K562 (cell line): ENCODE measurements at regions not wholly inside any gene's neighbourhood (a gene's known extent, or its start where the extent isn't known, plus 50 kb on each side); places are given as distances from the start of the nearest gene placed in this dataset.

Experiments used
- ATAC-seq: fragments of 200-7000 bp; cut with Tn5 transposase; 3 replicates; pipeline ENCODE4 v1.9.1; 2020; ENCODE audit warnings: moderate library complexity
- BruUV-seq: library from RNA; stranded (reverse); fragments of 400-500 nt; replicated peaks from 2 replicates; lab custom pipeline; 2021; lab: Mats Ljungman, UMichigan
- CTCF ChIA-PET: fragments of 300-600 bp; formaldehyde crosslinking; extraction: SDS; loops from one replicate; lab custom pipeline; 2021; ENCODE audit warnings: low intra/inter-chr PET ratio; lab: Yijun Ruan, JAX
- POLR2A ChIA-PET: fragments of 300-600, 350-650 bp; sonication (Branson Sonifier 250); formaldehyde crosslinking; extraction: SDS; loops from one replicate; lab custom pipeline; 2021; ENCODE audit warnings: antibody characterized with exemption, inconsistent platforms; lab: Yijun Ruan, JAX
- DNase-seq, 4 experiments: peaks; one replicate each; pipeline versions ENCODE4 v3.0.0 to v3.0.0-alpha.2; 2011 to 2018; ENCODE audit warnings: low spot score in 3 of 4, mixed read lengths in 3 of 4; ENCODE audit errors: extremely low read depth in 1 of 4
- FAIRE-seq: peaks from 2 replicates; lab custom pipeline; 2011; peaks lifted over from hg19 to GRCh38; lab: Jason Lieb, UNC
- H2AFZ ChIP-seq: 2 replicates; pipeline ENCODE4 v1.6.0; 2011; ENCODE audit warnings: low read depth, low read length, control low read depth, inconsistent platforms
- H3K27ac ChIP-seq: fragments of 200-600 bp; 3 replicates; pipeline ENCODE4 v1.8.0; 2011; ENCODE audit warnings: low read depth, mild to moderate bottlenecking, control low read depth, inconsistent platforms, low read length, moderate library complexity, mixed read lengths; ENCODE audit errors: extremely low read depth
- H3K27me3 ChIP-seq, 2 experiments: fragments of 300-600 bp in 1 of 2; 2 replicates in 1 of 2; 3 replicates in 1 of 2; pipeline versions ENCODE4 v1.6.0 to v1.8.0; 2011; ENCODE audit warnings: inconsistent platforms in 2 of 2, low read length in 2 of 2, mild to moderate bottlenecking in 1 of 2, mixed read lengths in 1 of 2, moderate library complexity in 1 of 2; ENCODE audit not compliant: control insufficient read depth in 2 of 2, insufficient read depth in 2 of 2
- H3K36me3 ChIP-seq: fragments of 300-600 bp; 3 replicates; pipeline ENCODE4 v1.8.0; 2011; ENCODE audit warnings: mild to moderate bottlenecking, low read length, inconsistent platforms; ENCODE audit not compliant: control insufficient read depth, insufficient read depth
- H3K4me1 ChIP-seq, 2 experiments: fragments of 200-600 bp in 1 of 2; replicated peaks in 1 of 2; 2 replicates in 1 of 2; 3 replicates in 1 of 2; pipeline versions ENCODE4 v1.5.1 to v1.8.0; 2011; ENCODE audit warnings: inconsistent platforms in 2 of 2, low read length in 2 of 2, mild to moderate bottlenecking in 1 of 2, mixed read lengths in 1 of 2, moderate library complexity in 1 of 2; ENCODE audit not compliant: control insufficient read depth in 2 of 2, insufficient read depth in 2 of 2
- H3K4me2 ChIP-seq: 2 replicates; pipeline ENCODE4 v1.6.1; 2011; ENCODE audit warnings: low read length, control low read depth, inconsistent platforms, mixed read lengths; ENCODE audit not compliant: insufficient read depth
- H3K4me3 ChIP-seq: fragments of 200-600 bp; sonication (generic), shearing (Covaris generic); 2 replicates; pipeline ENCODE4 v1.5.1; 2016; ENCODE audit warnings: control low read depth, inconsistent platforms
- H3K79me2 ChIP-seq: fragments of 200-600 bp; 3 replicates; pipeline ENCODE4 v1.8.0; 2011; ENCODE audit warnings: low read length, inconsistent platforms; ENCODE audit not compliant: control insufficient read depth, insufficient read depth
- H3K9ac ChIP-seq, 2 experiments: 2 replicates each; pipeline versions ENCODE4 v1.6.0 to v1.6.1; 2011; ENCODE audit warnings: low read depth in 2 of 2, low read length in 2 of 2, control low read depth in 1 of 2, inconsistent platforms in 1 of 2, mild to moderate bottlenecking in 1 of 2, mixed read lengths in 1 of 2; ENCODE audit not compliant: insufficient read depth in 1 of 2
- H3K9me1 ChIP-seq: one replicate; pipeline ENCODE4 v1.6.0; 2011; ENCODE audit warnings: inconsistent platforms, mild to moderate bottlenecking, low read length, moderate library complexity; ENCODE audit not compliant: control insufficient read depth, insufficient read depth
- H3K9me3 ChIP-seq: replicated peaks from 2 replicates; pipeline ENCODE4 v1.5.1; 2011; ENCODE audit warnings: low read depth, low read length, inconsistent platforms; ENCODE audit not compliant: control insufficient read depth, insufficient read depth
- H4K20me1 ChIP-seq: replicated peaks from 2 replicates; pipeline ENCODE4 v1.6.1; 2011; ENCODE audit warnings: low read length, inconsistent platforms, mixed read lengths; ENCODE audit not compliant: control insufficient read depth, insufficient read depth
- AFF4 ChIP-seq: sonication (generic); formaldehyde crosslinking; IDR thresholded peaks from 2 replicates; pipeline ENCODE4 v1.8.0; 2023; ENCODE audit warnings: mild to moderate bottlenecking, missing genetic modification reagents
- ATF3 ChIP-seq, 2 experiments: fragments of 450-650 bp in 1 of 2; sonication (generic) in 1 of 2; formaldehyde crosslinking in 1 of 2; IDR thresholded peaks in 1 of 2; conservative IDR thresholded peaks in 1 of 2; 2 replicates each; pipeline versions ENCODE4 v1.6.1 to v1.8.1; 2016 to 2023; ENCODE audit warnings: mild to moderate bottlenecking in 2 of 2, moderate library complexity in 2 of 2, inconsistent platforms in 1 of 2, missing genetic modification reagents in 1 of 2
- CEBPG ChIP-seq, 3 experiments: fragments of 200-800 bp in 1 of 3; sonication (Bioruptor generic) in 1 of 3; sonication (generic) in 1 of 3; formaldehyde crosslinking in 1 of 3; IDR thresholded peaks in 2 of 3; conservative IDR thresholded peaks in 1 of 3; 2 replicates each; pipeline versions ENCODE4 v1.6.1 to v1.8.0; 2016 to 2022; ENCODE audit warnings: missing compliant biosample characterization in 2 of 3, missing genetic modification characterization in 2 of 3, mild to moderate bottlenecking in 1 of 3, missing genetic modification reagents in 1 of 3
- ZNF143 ChIP-seq: sonication (generic); formaldehyde crosslinking; IDR thresholded peaks from 2 replicates; pipeline ENCODE4 v1.9.0; 2022; ENCODE audit warnings: mild to moderate bottlenecking, missing genetic modification reagents
- WGBS: fragments of 100-300 bp; shearing (Covaris generic); methylation state at CpG from one replicate; pipeline ENCODE4 v1.1.6; 2016; ENCODE audit warnings: low coverage, mixed read lengths; ENCODE audit not compliant: insufficient coverage; ENCODE audit errors: missing lambda C conversion rate; 5-methylcytosine and 5-hydroxymethylcytosine counted together
- in situ Hi-C: fragments of 300-500 bp; cut with MboI; formaldehyde crosslinking; loops from 4 replicates; pipeline ENCODE4 v1.15.0; 2018; ENCODE audit warnings: inconsistent platforms, mixed read lengths
- intact Hi-C: fragments of 100-400 bp; cut with micrococcal nuclease; formaldehyde crosslinking; loops from 2 replicates; pipeline ENCODE4 v1.14.2; 2022

DNA sequence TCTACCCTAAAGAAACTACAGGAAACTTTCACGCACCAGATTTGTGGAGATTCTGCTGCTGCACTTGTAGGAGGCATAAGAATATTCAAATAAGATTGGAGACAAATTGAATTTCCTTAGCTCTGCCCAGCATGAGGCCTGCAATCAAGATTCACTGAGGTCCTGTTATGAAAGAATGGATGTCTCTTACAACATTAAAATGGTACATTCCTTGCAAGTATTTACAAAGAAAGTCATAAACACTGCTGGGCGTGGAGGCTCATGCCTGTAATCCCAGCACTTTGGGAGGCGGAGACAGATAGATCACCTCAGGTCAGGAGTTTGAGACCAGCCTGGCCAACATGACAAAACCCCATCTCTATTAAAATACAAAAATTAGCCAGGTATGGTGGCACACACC is 74.0 kb upstream of the MAP3K4 start:
- intact Hi-C loops (no loop called here), in situ Hi-C loops (no loop called here)
- no peak for TF ChIP-seq ZNF143
- Histone ChIP-seq H3K4me2 (no peak overlapping the region), H3K79me2 (no peaks in the 10 kb centered on the region), H3K9me3 (no peaks in the 10 kb centered on the region), H2AFZ (no peak overlapping the region), H3K9me1 (no peaks in the 10 kb centered on the region), H3K9ac (no peak overlapping the region), H3K27ac (no peak overlapping the region), H3K36me3 (no peaks in the 10 kb centered on the region), H3K4me3 (no peak overlapping the region), H3K27me3 (peaks cover 2 to 5% of the 10 kb centered on the region in 2 experiments; a peak in 2 of 5 replicates), H3K4me1 (no peaks in the 10 kb centered on the region), H4K20me1 (no peaks in the 10 kb centered on the region)
- CTCF ChIA-PET: no interaction called here
- no TSS peak for BruUV-seq
- 24% methylated on average over 3 of the region's 3 CpGs for WGBS
- FAIRE-seq (no peak), ATAC-seq (no peak), DNase-seq (no peak)
- POLR2A ChIA-PET: interaction anchor here (1.2 to 1.6 kb wide), 2 partner anchors 12 to 16 kb away, joined by 4 read pairs; no protein-coding TSS in a partner anchor

GRCh38 chr6:160919723-160920440 is 71.7 kb upstream of the MAP3K4 start:
- intact Hi-C loops: no loop called here
- 17% methylated on average over 2 of the region's 2 CpGs for WGBS

More at GRCh38 chr6:160919723-160920440, 71.7 kb upstream of the MAP3K4 start:
- POLR2A ChIA-PET: interaction anchor here (0.8 kb wide), 1 partner anchor 916 kb away, joined by 3 read pairs; no protein-coding TSS in a partner anchor
- H3K27me3 ChIP-seq: peaks cover 0 to 2% of the 10 kb centered on the region in 2 experiments; a peak in 1 of 5 replicates
- no peak overlapping the region for H3K4me3 ChIP-seq
- in situ Hi-C loops: no loop called here
- no peaks in the 10 kb centered on the region for H3K9me3 ChIP-seq
- no peak for DNase-seq
- TF ChIP-seq ATF3 (IDR thresholded peaks at IDR 0.05) (0 out of 2 replicates have a peak, but pooled peaks have one; percentile 8), ATF3 (CRISPR knock-in tag; conservative IDR thresholded peaks at IDR 0.05) (no peak), CEBPG (CRISPR knock-in tag; IDR thresholded peaks at IDR 0.05) (no peak), CEBPG (tag; conservative IDR thresholded peaks at IDR 0.05 in 1 of 2, IDR thresholded peaks at IDR 0.05 in 1 of 2) (peak; percentile 12 to 35; a peak in 1 of 4 replicates), AFF4 (CRISPR knock-in tag) (no peak)
- TF ChIP-seq, all 486 proteins: peak for 2
- no peaks in the 10 kb centered on the region for H4K20me1 ChIP-seq
- no peak for ATAC-seq
- no peaks in the 10 kb centered on the region for H3K4me1 ChIP-seq
- no peak overlapping the region for H2AFZ ChIP-seq
- no peak overlapping the region for H3K9ac ChIP-seq
- CTCF ChIA-PET: no interaction called here
- BruUV-seq: no TSS peak
- no peaks in the 10 kb centered on the region for H3K36me3 ChIP-seq
- H3K9me1 ChIP-seq: no peaks in the 10 kb centered on the region
- FAIRE-seq: no peak
- H3K27ac ChIP-seq: no peak overlapping the region
- no peak overlapping the region for H3K4me2 ChIP-seq
- H3K79me2 ChIP-seq: no peaks in the 10 kb centered on the region
